Fibroblast of mammary gland (primary cell): ENCODE measurements at regions not wholly inside any gene's neighbourhood (a gene's known extent, or its start where the extent isn't known, plus 50 kb on each side); places are given as distances from the start of the nearest gene placed in this dataset.
"Not testable (repeated sequence)": the region's sequence is repeated elsewhere in the genome, so short reads cannot be mapped to it uniquely, and the experiment has no call there.

Source experiments
- DNase-seq: peaks from one replicate; pipeline ENCODE4 v3.0.0-alpha.2; 2010; ENCODE audit warnings: low read depth
- H3K4me3 ChIP-seq: 2 replicates; pipeline ENCODE4 v1.5.1; 2011; ENCODE audit warnings: low read depth, mild to moderate bottlenecking, low read length, moderate library complexity; ENCODE audit not compliant: control insufficient read depth
- TF ChIP-seq, protein P1 (sequence below): conservative IDR thresholded peaks from 2 replicates; pipeline ENCODE4 v1.5.1; 2011; ENCODE audit warnings: low read depth, low read length, inconsistent platforms; ENCODE audit not compliant: control insufficient read depth, insufficient read depth

DNA sequence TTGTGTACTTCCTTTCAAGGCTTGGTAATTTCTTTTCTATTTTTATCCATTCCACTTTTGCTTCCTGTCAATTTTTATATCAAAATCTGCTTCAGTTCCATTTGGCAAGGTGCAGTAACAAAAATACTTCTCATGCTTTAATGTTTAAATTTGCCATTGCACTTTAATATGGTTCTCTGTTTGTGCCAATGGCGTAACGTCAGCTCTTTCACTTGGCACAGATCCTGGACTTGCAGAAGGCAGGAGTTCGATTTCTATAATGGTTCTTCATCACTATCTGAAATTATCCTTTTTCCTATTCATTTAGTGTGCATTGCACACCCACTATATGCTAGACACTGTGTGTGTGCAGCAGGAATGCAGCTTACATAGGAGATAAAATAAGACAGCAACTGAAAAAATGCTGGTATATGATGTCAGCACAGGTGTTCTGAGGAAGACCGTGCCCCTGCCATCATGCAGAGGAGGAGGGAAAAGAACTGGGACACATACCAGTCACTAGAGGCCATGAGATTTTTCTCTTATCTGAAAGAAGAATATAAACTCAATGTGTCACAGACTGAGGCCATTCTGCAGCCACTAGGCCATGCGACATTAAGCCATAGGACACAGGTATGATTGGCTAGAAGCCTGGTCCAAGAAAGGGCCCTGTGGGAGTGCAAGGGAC, 298.2 kb downstream of the RPAP3 start:
- no peak overlapping the region for H3K4me3 ChIP-seq
- DNase-seq = no peak
- TF ChIP-seq, protein P1, sequence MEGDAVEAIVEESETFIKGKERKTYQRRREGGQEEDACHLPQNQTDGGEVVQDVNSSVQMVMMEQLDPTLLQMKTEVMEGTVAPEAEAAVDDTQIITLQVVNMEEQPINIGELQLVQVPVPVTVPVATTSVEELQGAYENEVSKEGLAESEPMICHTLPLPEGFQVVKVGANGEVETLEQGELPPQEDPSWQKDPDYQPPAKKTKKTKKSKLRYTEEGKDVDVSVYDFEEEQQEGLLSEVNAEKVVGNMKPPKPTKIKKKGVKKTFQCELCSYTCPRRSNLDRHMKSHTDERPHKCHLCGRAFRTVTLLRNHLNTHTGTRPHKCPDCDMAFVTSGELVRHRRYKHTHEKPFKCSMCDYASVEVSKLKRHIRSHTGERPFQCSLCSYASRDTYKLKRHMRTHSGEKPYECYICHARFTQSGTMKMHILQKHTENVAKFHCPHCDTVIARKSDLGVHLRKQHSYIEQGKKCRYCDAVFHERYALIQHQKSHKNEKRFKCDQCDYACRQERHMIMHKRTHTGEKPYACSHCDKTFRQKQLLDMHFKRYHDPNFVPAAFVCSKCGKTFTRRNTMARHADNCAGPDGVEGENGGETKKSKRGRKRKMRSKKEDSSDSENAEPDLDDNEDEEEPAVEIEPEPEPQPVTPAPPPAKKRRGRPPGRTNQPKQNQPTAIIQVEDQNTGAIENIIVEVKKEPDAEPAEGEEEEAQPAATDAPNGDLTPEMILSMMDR = no peak

DNA sequence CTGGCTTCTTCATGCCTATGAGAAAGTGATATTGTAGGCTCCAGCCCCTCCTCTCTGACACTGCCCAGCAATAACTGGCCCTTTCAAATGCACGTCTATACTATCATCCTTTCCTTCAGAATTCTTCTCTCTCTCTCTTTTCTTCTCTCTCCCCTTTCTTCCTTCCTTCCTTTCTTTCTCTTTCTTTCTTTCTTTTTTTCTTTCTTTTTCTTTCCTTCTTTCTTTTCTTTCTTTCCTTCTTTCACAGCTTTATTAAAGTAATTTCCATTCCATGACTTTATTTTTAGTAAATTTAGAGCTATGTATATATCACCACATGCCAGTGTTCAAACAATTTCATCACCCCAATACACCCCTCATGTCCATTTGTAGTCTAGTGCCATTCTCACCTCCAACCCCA, 302.1 kb downstream of the RPAP3 start:
- TF ChIP-seq, protein P1 = no peak
- DNase-seq = no peak
- H3K4me3 ChIP-seq = no peak overlapping the region

DNA sequence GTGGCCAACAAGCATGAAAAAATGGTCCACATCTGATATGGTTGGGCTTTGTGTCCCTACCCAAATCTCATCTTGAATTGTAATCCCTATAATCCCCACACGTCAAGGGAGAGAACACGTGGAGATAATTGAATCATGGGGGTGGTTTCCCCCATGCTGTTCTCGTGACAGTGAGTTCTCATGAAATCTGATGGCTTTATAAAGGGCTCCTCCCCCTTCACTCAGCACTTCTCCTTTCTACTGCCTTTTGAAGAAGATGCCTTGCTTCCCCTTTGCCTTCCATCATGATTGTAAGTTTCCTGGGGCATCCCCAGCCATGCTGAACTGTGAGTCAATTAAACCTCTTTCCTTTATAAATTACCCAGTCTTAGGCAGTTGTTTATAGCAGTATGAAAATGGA, 304.6 kb downstream of the RPAP3 start:
- H3K4me3 ChIP-seq, DNase-seq: not testable (repeated sequence)

DNA sequence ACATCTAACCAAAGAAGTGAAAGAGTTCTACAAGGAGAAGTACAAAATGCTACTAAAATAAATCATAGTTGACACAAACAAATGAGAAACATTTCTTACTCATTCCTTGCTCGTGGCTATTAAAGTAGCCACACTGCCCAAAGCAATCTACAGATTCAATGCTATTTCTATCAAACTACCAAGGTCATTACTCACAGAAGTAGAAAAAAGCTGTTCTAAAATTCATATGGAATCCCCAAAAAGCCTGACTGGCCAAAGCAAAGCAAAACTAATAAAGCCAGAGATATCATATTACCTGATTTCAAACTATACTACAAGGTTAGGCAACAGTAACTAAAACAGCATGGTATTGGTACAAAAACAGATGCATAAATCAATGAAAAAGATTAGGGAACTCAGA, 305.6 kb downstream of the RPAP3 start:
- no peak for DNase-seq
- TF ChIP-seq, protein P1 = no peak
- H3K4me3 ChIP-seq = no peak overlapping the region

DNA sequence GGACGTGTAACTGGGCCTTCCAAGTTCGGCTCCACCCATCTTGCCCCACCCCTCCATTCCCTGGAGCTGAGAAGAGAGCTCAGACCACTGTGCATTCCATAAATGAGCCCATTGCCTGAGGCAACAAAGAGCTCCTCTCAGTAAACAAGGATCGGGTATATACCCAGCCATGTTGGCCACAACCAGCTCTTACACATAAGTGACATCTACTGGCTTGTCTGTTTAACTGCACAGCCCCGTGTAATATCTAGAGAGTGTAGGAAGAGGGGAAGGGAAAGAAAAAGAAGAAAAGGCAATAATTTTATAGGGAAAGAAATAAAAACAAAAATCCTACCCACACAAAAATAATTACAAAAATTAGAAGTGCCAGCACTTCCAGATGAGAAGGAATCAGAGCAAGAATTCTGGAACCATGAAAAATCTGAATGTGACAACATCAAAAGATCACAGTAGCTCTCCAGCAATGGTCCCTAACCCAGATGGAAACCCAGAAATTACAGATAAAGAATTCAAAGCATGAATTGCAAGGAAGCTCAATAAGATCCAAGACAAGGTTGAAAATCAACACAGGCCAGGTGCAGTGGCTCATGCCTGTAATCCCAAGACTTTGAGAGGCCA, 308.1 kb downstream of the RPAP3 start:
- H3K4me3 ChIP-seq = no peak overlapping the region

DNA sequence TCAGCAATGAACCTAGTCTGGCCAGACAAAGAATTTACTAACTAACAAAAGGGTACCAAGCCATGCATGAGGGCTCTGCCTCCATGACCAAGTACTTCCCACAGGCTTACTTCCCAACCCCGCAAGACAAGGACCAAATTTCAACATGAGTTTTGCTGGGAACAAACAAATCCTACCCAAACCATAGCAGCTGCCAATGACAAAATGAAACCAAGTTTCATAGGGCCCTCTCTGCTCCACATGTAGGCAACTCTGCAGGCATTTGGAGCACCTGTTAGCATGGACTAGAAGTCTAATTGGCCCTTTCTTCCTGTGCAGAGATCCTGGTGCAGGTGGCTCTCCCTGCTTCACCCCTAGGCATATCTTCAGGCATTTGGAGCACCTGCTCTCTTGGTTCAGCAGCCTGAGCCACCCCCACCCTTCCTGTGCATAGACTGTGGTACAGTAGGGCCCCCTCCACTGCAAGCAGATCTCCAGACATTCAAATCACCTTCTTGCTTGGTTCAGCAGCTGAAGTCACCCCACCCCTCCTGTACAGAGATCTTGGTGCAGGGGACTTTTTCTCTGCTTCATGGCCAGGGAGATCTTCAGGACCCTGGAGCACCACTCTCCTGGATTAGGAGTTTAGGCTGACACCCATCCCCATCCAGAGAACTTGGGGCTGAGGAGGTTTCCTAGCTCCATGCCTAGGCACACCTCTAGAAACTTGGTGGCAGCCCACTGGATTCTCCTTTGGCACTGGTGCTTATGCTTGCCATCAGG, 308.7 kb downstream of the RPAP3 start:
- DNase-seq = no peak
- no peak overlapping the region for H3K4me3 ChIP-seq
- TF ChIP-seq, protein P1 = no peak

More for the DNA sequence above, 308.1 kb downstream of the RPAP3 start:
- DNase-seq = peak; percentile 71
- TF ChIP-seq, protein P1 = peak; percentile 62

DNA sequence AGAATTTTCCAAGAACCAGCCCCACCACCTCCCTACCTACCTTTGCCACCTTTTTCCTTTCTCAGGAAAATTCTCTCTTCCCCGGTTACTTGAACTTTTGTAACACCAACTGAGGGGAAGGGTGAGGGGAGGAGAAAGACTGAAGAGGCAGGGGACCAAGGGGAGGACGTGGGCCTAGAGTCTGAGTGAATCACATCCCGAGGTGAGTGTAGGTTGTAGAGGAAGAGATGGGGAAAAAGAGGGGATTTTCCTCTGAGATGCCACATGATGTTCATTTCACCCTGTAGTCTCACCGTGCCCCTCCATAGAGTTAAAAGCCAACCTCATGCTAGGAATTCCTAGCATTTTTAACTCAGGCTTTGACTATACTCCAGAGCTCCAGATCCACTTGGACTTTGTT, 311.8 kb downstream of the RPAP3 start:
- no peak overlapping the region for H3K4me3 ChIP-seq
- no peak for DNase-seq
- TF ChIP-seq, protein P1 = no peak
